ENCODE measurements at regions not wholly inside any gene's neighbourhood (a gene's known extent, or its start where the extent isn't known, plus 50 kb on each side); places are given as distances from the start of the nearest gene placed in this dataset.
A peak's percentile ranks its signal among the peaks of the same experiment; 100 is the strongest.

GRCh38 chr3:72153477-72154314 lies 368.7 kb upstream of the PROK2 start:
- Histone ChIP-seq H3K27me3 (ENCODE audit: insufficient read depth, low read length) (no peaks in the 10 kb centered on the region), H4K20me1 (ENCODE audit: insufficient read depth, low read length) (no peaks in the 10 kb centered on the region), H3K27ac (ENCODE audit: low read depth, low read length) (no peak overlapping the region), H3K4me2 (ENCODE audit: low read length) (peak overlapping the region; percentile 81), H3K4me3 (ENCODE audit: insufficient read depth, low read depth, low read length) (peak overlapping the region; percentile 51), H2AFZ (ENCODE audit: low read depth, low read length) (peak overlapping the region; percentile 43), H3K4me1 (ENCODE audit: insufficient read depth, low read length) (peaks cover 21% of the 10 kb centered on the region), H3K9me3 (ENCODE audit: insufficient read depth, low read depth, low read length) (peaks cover 4% of the 10 kb centered on the region), H3K9ac (ENCODE audit: low read length) (peak overlapping the region; percentile 55), H3K79me2 (ENCODE audit: insufficient read depth, low read length) (no peaks in the 10 kb centered on the region), H3K36me3 (ENCODE audit: insufficient read depth, low read length) (no peaks in the 10 kb centered on the region)
- Mint-ChIP-seq H3K9me3 (ENCODE audit: unreplicated experiment) (peaks cover 6% of the 10 kb centered on the region), H3K36me3 (ENCODE audit: low read depth, unreplicated experiment) (peaks cover 2% of the 10 kb centered on the region), H3K27ac (ENCODE audit: unreplicated experiment) (no peak overlapping the region), H3K27me3 (ENCODE audit: low read depth, unreplicated experiment) (peaks cover 20% of the 10 kb centered on the region), H3K4me1 (ENCODE audit: low read depth, unreplicated experiment) (peaks cover 14% of the 10 kb centered on the region), H3K4me3 (ENCODE audit: unreplicated experiment) (no peak overlapping the region)
- DNase-seq (ENCODE audit: low read depth) (no peak), FAIRE-seq (no peak)
- TF ChIP-seq EZH2 (IDR thresholded peaks at IDR 0.05; ENCODE audit: insufficient read depth, low read length) (no peak), CTCF (IDR thresholded peaks at IDR 0.05; ENCODE audit: insufficient read depth, low read depth, low read length) (no peak)

GRCh38 chr3:72152551-72153476 lies 367.9 kb upstream of the PROK2 start:
- peak overlapping the region; percentile 43 for H2AFZ ChIP-seq (ENCODE audit: low read depth, low read length)
- Mint-ChIP-seq H3K4me3 (ENCODE audit: unreplicated experiment) (no peak overlapping the region), H3K27ac (ENCODE audit: unreplicated experiment) (no peak overlapping the region), H3K27me3 (ENCODE audit: low read depth, unreplicated experiment) (peaks cover 18% of the 10 kb centered on the region), H3K4me1 (ENCODE audit: low read depth, unreplicated experiment) (peaks cover 13% of the 10 kb centered on the region), H3K9me3 (ENCODE audit: unreplicated experiment) (peaks cover 12% of the 10 kb centered on the region), H3K36me3 (ENCODE audit: low read depth, unreplicated experiment) (peaks cover 6% of the 10 kb centered on the region)
- TF ChIP-seq CTCF (IDR thresholded peaks at IDR 0.05; ENCODE audit: insufficient read depth, low read depth, low read length) (no peak), EZH2 (IDR thresholded peaks at IDR 0.05; ENCODE audit: insufficient read depth, low read length) (no peak)
- DNase-seq (ENCODE audit: low read depth) (peak; percentile 72), FAIRE-seq (no peak)
- H3K4me2 ChIP-seq (ENCODE audit: low read length), result peak overlapping the region; percentile 81
- H3K4me3 ChIP-seq (ENCODE audit: insufficient read depth, low read depth, low read length), result peak overlapping the region; percentile 51
- peaks cover 4% of the 10 kb centered on the region for H3K9me3 ChIP-seq (ENCODE audit: insufficient read depth, low read depth, low read length)
- no peaks in the 10 kb centered on the region for H3K36me3 ChIP-seq (ENCODE audit: insufficient read depth, low read length)
- no peaks in the 10 kb centered on the region for H3K79me2 ChIP-seq (ENCODE audit: insufficient read depth, low read length)
- H3K9ac ChIP-seq (ENCODE audit: low read length), result peak overlapping the region; percentile 55
- peak overlapping the region; percentile 4 for H3K27ac ChIP-seq (ENCODE audit: low read depth, low read length)
- no peaks in the 10 kb centered on the region for H4K20me1 ChIP-seq (ENCODE audit: insufficient read depth, low read length)
- H3K4me1 ChIP-seq (ENCODE audit: insufficient read depth, low read length), result peaks cover 21% of the 10 kb centered on the region
- no peaks in the 10 kb centered on the region for H3K27me3 ChIP-seq (ENCODE audit: insufficient read depth, low read length)

All from astrocyte (in vitro differentiated cells and primary cell).